CD1c-positive myeloid dendritic cell (primary cell): ENCODE measurements at regions not wholly inside any gene's neighbourhood (a gene's known extent, or its start where the extent isn't known, plus 50 kb on each side); places are given as distances from the start of the nearest gene placed in this dataset.

Experiments used
- DNase-seq: peaks from one replicate; pipeline ENCODE4 v3.0.0-alpha.2; 2016; ENCODE audit errors: extremely low spot score

- no peak for DNase-seq
These were observed 613.4 kb downstream of the PLCL1 start for GRCh38 chr2:198417836-198418235.

GRCh38 chr2:198414976-198415375 lies 610.6 kb downstream of the PLCL1 start:
- DNase-seq = no peak

GRCh38 chr2:198411936-198412335 lies 607.5 kb downstream of the PLCL1 start:
- no peak for DNase-seq

- DNase-seq = no peak
These were observed 603.8 kb downstream of the PLCL1 start for GRCh38 chr2:198408171-198408570.

GRCh38 chr2:198405311-198405710 lies 600.9 kb downstream of the PLCL1 start:
- no peak for DNase-seq

GRCh38 chr2:198401644-198402043 lies 597.3 kb downstream of the PLCL1 start:
- no peak for DNase-seq

- no peak for DNase-seq
These were observed 596.6 kb downstream of the PLCL1 start for GRCh38 chr2:198400999-198401398.

GRCh38 chr2:198394208-198394607 lies 589.8 kb downstream of the PLCL1 start:
- no peak for DNase-seq

GRCh38 chr2:198390670-198391069 lies 586.3 kb downstream of the PLCL1 start:
- no peak for DNase-seq

- no peak for DNase-seq
These were observed 583.3 kb downstream of the PLCL1 start for GRCh38 chr2:198387677-198388076.

GRCh38 chr2:198385856-198386255 lies 581.5 kb downstream of the PLCL1 start:
- DNase-seq = no peak

GRCh38 chr2:198385326-198385725 lies 580.9 kb downstream of the PLCL1 start:
- DNase-seq = no peak

- no peak for DNase-seq
These were observed 579.0 kb downstream of the PLCL1 start for GRCh38 chr2:198383392-198383791.

GRCh38 chr2:198382811-198383210 lies 578.4 kb downstream of the PLCL1 start:
- DNase-seq = no peak

- DNase-seq = no peak
These were observed 572.3 kb downstream of the PLCL1 start for GRCh38 chr2:198376677-198377076.

- no peak for DNase-seq
These were observed 570.7 kb downstream of the PLCL1 start for GRCh38 chr2:198375083-198375410.

- peak; percentile 27 for DNase-seq
These were observed 570.1 kb downstream of the PLCL1 start for GRCh38 chr2:198374375-198375082.

GRCh38 chr2:198371921-198372543 lies 567.6 kb downstream of the PLCL1 start:
- no peak for DNase-seq

GRCh38 chr2:198371329-198371728 lies 566.9 kb downstream of the PLCL1 start:
- DNase-seq = no peak

GRCh38 chr2:198368089-198368488 lies 563.7 kb downstream of the PLCL1 start:
- no peak for DNase-seq

GRCh38 chr2:198362740-198363139 lies 558.3 kb downstream of the PLCL1 start:
- no peak for DNase-seq

GRCh38 chr2:198359308-198359707 lies 554.9 kb downstream of the PLCL1 start:
- DNase-seq = no peak

GRCh38 chr2:198356157-198356556 lies 551.8 kb downstream of the PLCL1 start:
- DNase-seq = no peak

GRCh38 chr2:198351647-198352046 lies 547.3 kb downstream of the PLCL1 start:
- no peak for DNase-seq
